H1 (cell line): ENCODE measurements at regions not wholly inside any gene's neighbourhood (a gene's known extent, or its start where the extent isn't known, plus 50 kb on each side); places are given as distances from the start of the nearest gene placed in this dataset.

ENCODE experiments used
- CTCF ChIA-PET: fragments of 300-600 bp; sonication (Branson Sonifier 250); formaldehyde crosslinking; loops from one replicate; lab custom pipeline; 2021; ENCODE audit not compliant: partially characterized antibody; lab: Charles Lee
- POLR2A ChIA-PET: fragments of 300-600 bp; sonication (Branson Sonifier 250); formaldehyde crosslinking; loops from one replicate; lab custom pipeline; 2021; ENCODE audit warnings: inconsistent platforms; ENCODE audit not compliant: partially characterized antibody; lab: Charles Lee
- DNase-seq, 2 experiments: peaks; one replicate each; pipeline versions ENCODE4 v3.0.0 to v3.0.0-alpha.2; 2010 to 2022; ENCODE audit warnings: low spot score in 2 of 2, low read depth in 1 of 2, mixed read lengths in 1 of 2
- FAIRE-seq: peaks from 2 replicates; lab custom pipeline; 2011; peaks lifted over from hg19 to GRCh38; lab: Jason Lieb, UNC
- H2AFZ ChIP-seq: 2 replicates; pipeline ENCODE4 v1.8.1; 2012; ENCODE audit warnings: low read length, inconsistent platforms
- H2AK5ac ChIP-seq: 2 replicates; pipeline ENCODE4 v1.6.1; 2013; ENCODE audit warnings: low read depth, low read length
- H2BK120ac ChIP-seq: replicated peaks from 2 replicates; pipeline ENCODE3; 2013; ENCODE audit warnings: low read depth, low read length, inconsistent platforms
- H2BK12ac ChIP-seq: 2 replicates; pipeline ENCODE4 v1.6.1; 2013; ENCODE audit warnings: low read depth, low read length
- H2BK15ac ChIP-seq: 2 replicates; pipeline ENCODE4 v1.6.1; 2013; ENCODE audit warnings: low read length
- H2BK20ac ChIP-seq: 2 replicates; pipeline ENCODE4 v1.6.1; 2013; ENCODE audit warnings: low read length
- H2BK5ac ChIP-seq: 2 replicates; pipeline ENCODE4 v1.6.1; 2013; ENCODE audit warnings: low read depth, low read length
- H3K14ac ChIP-seq: 2 replicates; pipeline ENCODE4 v1.6.1; 2013; ENCODE audit warnings: inconsistent platforms; ENCODE audit not compliant: insufficient read length
- H3K18ac ChIP-seq: 2 replicates; pipeline ENCODE4 v1.6.1; 2013; ENCODE audit warnings: low read length; ENCODE audit errors: extremely low read depth
- H3K23ac ChIP-seq: 2 replicates; pipeline ENCODE4 v1.6.1; 2013; ENCODE audit warnings: inconsistent platforms; ENCODE audit not compliant: insufficient read length
- H3K23me2 ChIP-seq: 2 replicates; pipeline ENCODE4 v1.6.1; 2013; ENCODE audit warnings: low read depth, low read length
- H3K27ac ChIP-seq: 2 replicates; pipeline ENCODE4 v1.6.1; 2011; ENCODE audit warnings: low read depth, low read length, inconsistent platforms
- H3K27me3 ChIP-seq, 4 experiments: replicated peaks in 1 of 4; 1 replicate in 1 of 4; 2 replicates in 3 of 4; pipeline versions ENCODE4 v1.6.1 to v1.8.1; 2011 to 2013; ENCODE audit warnings: low read length in 3 of 4, mild to moderate bottlenecking in 3 of 4, inconsistent platforms in 2 of 4, mixed read lengths in 2 of 4, moderate library complexity in 1 of 4; ENCODE audit not compliant: control insufficient read depth in 3 of 4, insufficient read depth in 3 of 4; ENCODE audit errors: extremely low read depth in 1 of 4
- H3K36me3 ChIP-seq, 4 experiments: 2 replicates each; pipeline versions ENCODE4 v1.6.1 to v1.8.1; 2011 to 2013; ENCODE audit warnings: mild to moderate bottlenecking in 4 of 4, low read length in 3 of 4, moderate library complexity in 2 of 4, control low read depth in 1 of 4, inconsistent platforms in 1 of 4; ENCODE audit not compliant: insufficient read depth in 4 of 4, control insufficient read depth in 2 of 4
- H3K4ac ChIP-seq: replicated peaks from 2 replicates; pipeline ENCODE3; 2013; ENCODE audit warnings: low read length, low read depth, mixed read lengths, inconsistent platforms; ENCODE audit not compliant: insufficient read length
- H3K4me1 ChIP-seq, 4 experiments: replicated peaks in 1 of 4; 1 replicate in 1 of 4; 2 replicates in 3 of 4; pipeline versions ENCODE4 v1.6.1 to v1.8.1; 2011 to 2013; ENCODE audit warnings: low read length in 3 of 4, inconsistent platforms in 2 of 4, mixed read lengths in 1 of 4; ENCODE audit not compliant: insufficient read depth in 4 of 4, control insufficient read depth in 3 of 4
- H3K4me2 ChIP-seq, 2 experiments: 2 replicates each; pipeline versions ENCODE4 v1.6.1 to v1.8.1; 2011 to 2013; ENCODE audit warnings: low read depth in 2 of 2, low read length in 2 of 2, control low read depth in 1 of 2, inconsistent platforms in 1 of 2, mild to moderate bottlenecking in 1 of 2; ENCODE audit not compliant: insufficient read depth in 1 of 2
- H3K4me3 ChIP-seq, 4 experiments: fragments of 200-600, 300-600 bp in 1 of 4; sonication (generic), shearing (Covaris generic), sonication (Bioruptor Twin) in 1 of 4; 2 replicates each; pipeline versions ENCODE4 v1.5.1 to v1.8.1; 2011 to 2016; ENCODE audit warnings: low read length in 4 of 4, low read depth in 3 of 4, control low read depth in 2 of 4, inconsistent platforms in 2 of 4, mild to moderate bottlenecking in 2 of 4, mixed read lengths in 1 of 4, moderate library complexity in 1 of 4; ENCODE audit not compliant: insufficient read depth in 2 of 4; ENCODE audit errors: extremely low read depth in 1 of 4
- H3K56ac ChIP-seq: replicated peaks from 2 replicates; pipeline ENCODE3; 2013; ENCODE audit warnings: low read depth, mild to moderate bottlenecking, mixed read lengths, low read length, inconsistent platforms; ENCODE audit not compliant: insufficient read length
- H3K79me1 ChIP-seq: 2 replicates; pipeline ENCODE4 v1.6.1; 2013; ENCODE audit warnings: low read depth, low read length, control low read depth
- H3K79me2 ChIP-seq, 2 experiments: 2 replicates each; pipeline versions ENCODE4 v1.6.1 to v1.8.1; 2012 to 2013; ENCODE audit warnings: low read length in 2 of 2, mild to moderate bottlenecking in 2 of 2, inconsistent platforms in 1 of 2; ENCODE audit not compliant: insufficient read depth in 2 of 2, control insufficient read depth in 1 of 2
- H3K9ac ChIP-seq, 4 experiments: replicated peaks in 1 of 4; 1 replicate in 1 of 4; 2 replicates in 3 of 4; pipeline versions ENCODE4 v1.6.1 to v1.8.1; 2011 to 2013; ENCODE audit warnings: low read depth in 3 of 4, low read length in 3 of 4, control low read depth in 2 of 4, mild to moderate bottlenecking in 2 of 4, moderate library complexity in 2 of 4, inconsistent platforms in 1 of 4; ENCODE audit errors: extremely low read depth in 1 of 4
- H3K9me3 ChIP-seq, 2 experiments: 2 replicates each; pipeline versions ENCODE4 v1.6.1 to v1.8.1; 2012 to 2013; ENCODE audit warnings: mild to moderate bottlenecking in 2 of 2, moderate library complexity in 2 of 2, control low read depth in 1 of 2, inconsistent platforms in 1 of 2, low read depth in 1 of 2, low read length in 1 of 2, mixed read lengths in 1 of 2; ENCODE audit not compliant: insufficient read depth in 2 of 2
- H4K20me1 ChIP-seq, 2 experiments: replicated peaks in 1 of 2; 2 replicates each; pipeline versions ENCODE3 to v1.8.1; 2011 to 2013; ENCODE audit warnings: inconsistent platforms in 2 of 2, low read length in 2 of 2, mild to moderate bottlenecking in 1 of 2; ENCODE audit not compliant: insufficient read depth in 2 of 2, control insufficient read depth in 1 of 2
- H4K5ac ChIP-seq: 2 replicates; pipeline ENCODE4 v1.6.1; 2013; ENCODE audit warnings: low read length, low read depth, mixed read lengths, inconsistent platforms; ENCODE audit not compliant: insufficient read length
- H4K8ac ChIP-seq: 2 replicates; pipeline ENCODE4 v1.8.0; 2013; ENCODE audit warnings: mild to moderate bottlenecking, moderate library complexity, low read length, inconsistent platforms; ENCODE audit not compliant: insufficient read depth; ENCODE audit errors: extremely low read depth
- H4K91ac ChIP-seq: replicated peaks from 2 replicates; pipeline ENCODE3; 2013; ENCODE audit warnings: low read length, mixed read lengths, inconsistent platforms; ENCODE audit not compliant: insufficient read length
- CEBPB ChIP-seq: IDR thresholded peaks from 2 replicates; pipeline ENCODE4 v1.6.1; 2012; ENCODE audit warnings: low read depth, low read length
- E2F6 ChIP-seq: IDR thresholded peaks from 2 replicates; pipeline ENCODE4 v1.6.1; 2012; ENCODE audit warnings: inconsistent platforms
- KDM5A ChIP-seq: fragments of 200-600 bp; IDR thresholded peaks from 2 replicates; pipeline ENCODE4 v1.7.1; 2012; ENCODE audit warnings: mild to moderate bottlenecking, low read length, inconsistent platforms, mixed read lengths
- WGBS, 2 experiments: shearing (Covaris generic) in 1 of 2; methylation state at CpG; one replicate each; pipeline versions ENCODE4 v1.1.6 to v1.1.7; 2013 to 2015; ENCODE audit warnings: low lambda C conversion rate in 2 of 2, mixed read lengths in 2 of 2, inconsistent platforms in 1 of 2, low coverage in 1 of 2, missing lambda C conversion rate in 1 of 2; ENCODE audit not compliant: insufficient replicate concordance in 2 of 2, insufficient coverage in 1 of 2, insufficient read length in 1 of 2; ENCODE audit errors: extremely low coverage in 1 of 2, missing lambda C conversion rate in 1 of 2; 5-methylcytosine and 5-hydroxymethylcytosine counted together

DNA sequence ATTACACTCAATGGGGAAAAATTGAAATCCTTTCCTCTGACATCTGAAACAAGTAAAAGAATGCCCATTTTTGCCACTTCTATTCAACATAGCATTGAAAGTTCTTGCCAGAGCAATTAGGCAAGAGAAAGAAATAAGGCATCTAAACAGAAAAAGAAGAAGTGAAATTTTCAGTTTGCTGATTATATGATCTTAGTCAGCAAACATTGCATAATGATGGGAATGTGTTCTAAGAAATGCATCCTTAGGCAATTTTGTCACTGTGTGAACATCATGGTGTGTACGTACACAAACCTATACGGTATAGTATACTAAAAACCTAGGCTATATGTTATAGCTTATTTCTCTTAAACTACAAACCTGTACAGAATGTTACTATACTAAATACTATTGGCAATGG is 278.0 kb downstream of the CGGBP1 start:
- no peaks in the 10 kb centered on the region for H3K27me3 ChIP-seq
- no peaks in the 10 kb centered on the region for H3K4me1 ChIP-seq
- H4K5ac ChIP-seq: no peak overlapping the region
- no peak overlapping the region for H4K8ac ChIP-seq
- no peak overlapping the region for H2AK5ac ChIP-seq
- no peak overlapping the region for H2BK20ac ChIP-seq
- H3K14ac ChIP-seq: no peak overlapping the region
- no peak overlapping the region for H2AFZ ChIP-seq
- H4K91ac ChIP-seq: no peak overlapping the region
- no peak overlapping the region for H3K9ac ChIP-seq
- H4K20me1 ChIP-seq: no peaks in the 10 kb centered on the region
- CTCF ChIA-PET: no interaction called here
- H3K18ac ChIP-seq: no peak overlapping the region
- H3K79me2 ChIP-seq: no peaks in the 10 kb centered on the region
- no peak overlapping the region for H3K4me3 ChIP-seq
- no peak overlapping the region for H3K4ac ChIP-seq
- H2BK120ac ChIP-seq: no peak overlapping the region
- H3K56ac ChIP-seq: no peak overlapping the region
- no peak overlapping the region for H3K23ac ChIP-seq
- DNase-seq (no peak), FAIRE-seq (no peak)
- H3K4me2 ChIP-seq: no peak overlapping the region
- H3K9me3 ChIP-seq: no peaks in the 10 kb centered on the region
- POLR2A ChIA-PET: no interaction called here
- H2BK5ac ChIP-seq: no peak overlapping the region
- TF ChIP-seq CEBPB: no peak
- TF ChIP-seq KDM5A: no peak
- no peak for TF ChIP-seq E2F6
- H3K27ac ChIP-seq: no peak overlapping the region
- H3K36me3 ChIP-seq: no peaks in the 10 kb centered on the region
- no peaks in the 10 kb centered on the region for H3K23me2 ChIP-seq
- no peaks in the 10 kb centered on the region for H3K79me1 ChIP-seq
- WGBS, 2 experiments: 100% methylated on average over 2 of the region's 2 CpGs; no CpG with 5 or more reads in 1 of the 2 experiments
- H2BK15ac ChIP-seq: no peak overlapping the region
- H2BK12ac ChIP-seq: no peak overlapping the region
